Hematopoietic multipotent progenitor cell treated with erythropoietin and hydrocortisone succinate and interleukin-3 and kit ligand, for 4 days (in vitro differentiated cells): ENCODE measurements at regions not wholly inside any gene's neighbourhood (a gene's known extent, or its start where the extent isn't known, plus 50 kb on each side); places are given as distances from the start of the nearest gene placed in this dataset.
"Not testable (repeated sequence)": the region's sequence is repeated elsewhere in the genome, so short reads cannot be mapped to it uniquely, and the experiment has no call there.

Experiments used
- DNase-seq: peaks from one replicate; pipeline ENCODE4 v3.0.0-alpha.2; 2015

GRCh38 chr10:86579883-86580520, 58.4 kb upstream of the WAPL start:
- DNase-seq = no peak

DNA sequence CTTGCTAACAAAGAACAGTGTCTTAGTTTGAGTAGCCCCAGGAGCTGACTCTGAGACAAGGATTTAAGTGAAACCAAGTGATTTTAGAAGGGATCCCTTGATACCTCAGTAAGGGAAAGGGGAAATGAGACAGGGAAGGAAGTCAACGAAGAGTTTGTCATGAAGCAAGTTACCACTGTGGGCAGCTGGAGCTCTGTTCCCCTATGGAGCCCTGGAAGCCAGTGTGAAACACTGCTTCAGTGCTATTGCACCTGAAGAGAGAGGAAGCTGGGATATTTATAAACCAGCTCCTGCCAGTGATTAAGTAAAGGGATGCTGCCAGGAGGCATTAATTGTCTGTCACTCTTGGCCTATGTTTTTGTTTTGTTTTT, 58.9 kb upstream of the WAPL start:
- peak; percentile 20 for DNase-seq

DNA sequence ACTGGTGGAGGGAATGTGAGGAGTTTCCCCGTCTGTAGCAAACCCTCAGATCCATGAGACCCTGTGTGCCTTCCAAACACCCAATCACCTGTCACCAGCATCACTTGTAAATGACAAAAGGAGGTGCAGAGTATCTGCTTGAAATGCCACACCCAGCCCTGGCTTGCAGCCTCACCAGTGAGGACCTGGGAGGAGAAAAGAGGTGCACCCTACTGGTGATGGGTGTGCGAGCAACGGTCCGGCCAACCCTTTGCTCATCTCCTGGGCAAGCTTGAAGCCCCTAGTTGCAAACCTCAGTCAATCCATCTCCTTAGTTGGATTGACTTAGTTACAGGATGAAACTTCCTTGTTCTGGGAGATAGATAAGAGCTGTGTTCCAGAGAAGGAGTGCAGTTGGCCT, 62.4 kb upstream of the WAPL start:
- DNase-seq = peak; percentile 42

GRCh38 chr10:86585037-86585929, 63.7 kb upstream of the WAPL start:
- peak; percentile 85 for DNase-seq

GRCh38 chr10:86586516-86586915, 64.9 kb upstream of the WAPL start:
- DNase-seq = no peak

GRCh38 chr10:86588781-86589180, 65.6 kb upstream of the OPN4 start:
- not testable (repeated sequence) for DNase-seq

DNA sequence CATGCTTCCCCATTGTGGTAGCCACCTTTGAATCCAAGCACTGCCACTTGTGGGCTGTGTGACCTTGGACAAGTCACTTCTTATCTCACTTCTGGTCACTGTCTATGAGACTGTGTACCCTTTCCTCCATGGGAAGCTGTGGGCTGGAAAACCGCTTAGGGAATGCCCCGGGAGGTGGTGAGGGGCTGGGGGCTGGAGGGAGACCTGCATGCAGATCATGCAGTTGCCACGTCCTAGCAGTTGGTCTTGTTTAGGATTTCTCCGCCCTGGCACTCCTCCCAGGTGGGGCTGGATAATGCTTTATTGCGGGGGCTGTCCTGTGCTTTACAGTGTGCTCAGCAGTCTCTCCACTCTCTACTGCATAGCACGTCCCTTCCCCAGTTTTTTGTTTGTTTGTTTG, 62.9 kb upstream of the OPN4 start:
- DNase-seq = no peak

GRCh38 chr10:86592413-86592812, 61.9 kb upstream of the OPN4 start:
- no peak for DNase-seq

- DNase-seq = no peak
Observed at GRCh38 chr10:86594535-86594934, 59.8 kb upstream of the OPN4 start.

- no peak for DNase-seq
Observed at GRCh38 chr10:86595496-86595895, 58.9 kb upstream of the OPN4 start.

- DNase-seq = no peak
Observed at GRCh38 chr10:86596266-86596665, 58.1 kb upstream of the OPN4 start.

DNA sequence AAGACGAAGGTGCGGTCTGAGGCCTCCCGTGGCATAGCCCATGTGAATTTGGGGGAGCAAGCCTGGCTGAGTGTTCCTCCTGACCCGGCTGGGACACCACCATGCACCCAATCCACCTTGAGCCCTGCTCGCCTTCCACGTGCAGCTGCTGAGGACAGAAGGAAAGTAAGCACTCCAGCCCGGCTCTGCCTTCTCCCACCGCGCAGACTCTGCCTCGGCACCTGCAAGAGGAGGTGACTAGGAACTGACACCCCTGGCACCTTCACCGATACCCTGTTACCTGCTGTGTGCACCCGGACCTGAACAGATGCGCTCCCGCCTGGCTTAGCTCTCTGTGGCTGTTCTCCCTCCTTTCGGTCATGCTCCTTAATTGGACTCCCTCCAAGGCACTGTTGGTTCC, 57.0 kb upstream of the OPN4 start:
- DNase-seq = no peak

GRCh38 chr10:86598151-86598550, 56.2 kb upstream of the OPN4 start:
- no peak for DNase-seq

DNA sequence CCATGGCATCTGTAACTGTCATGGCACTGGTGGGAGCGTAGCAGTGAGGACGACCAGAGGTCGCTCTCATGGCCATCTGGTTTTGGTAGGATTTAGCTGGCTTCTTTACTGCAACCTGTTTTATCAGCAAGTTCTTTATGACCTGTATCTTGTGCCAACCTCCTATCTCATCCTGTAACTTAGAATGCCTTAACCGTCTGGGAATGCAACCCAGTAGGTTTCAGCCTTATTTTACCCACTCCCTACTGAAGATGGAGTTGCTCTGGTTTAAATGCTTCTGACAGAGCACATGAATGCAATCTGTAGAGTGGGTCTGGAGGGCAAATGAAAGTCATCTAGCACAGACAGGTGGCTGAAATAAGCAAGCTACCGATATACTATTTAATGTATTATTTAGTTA, 55.3 kb upstream of the OPN4 start:
- DNase-seq = no peak

DNA sequence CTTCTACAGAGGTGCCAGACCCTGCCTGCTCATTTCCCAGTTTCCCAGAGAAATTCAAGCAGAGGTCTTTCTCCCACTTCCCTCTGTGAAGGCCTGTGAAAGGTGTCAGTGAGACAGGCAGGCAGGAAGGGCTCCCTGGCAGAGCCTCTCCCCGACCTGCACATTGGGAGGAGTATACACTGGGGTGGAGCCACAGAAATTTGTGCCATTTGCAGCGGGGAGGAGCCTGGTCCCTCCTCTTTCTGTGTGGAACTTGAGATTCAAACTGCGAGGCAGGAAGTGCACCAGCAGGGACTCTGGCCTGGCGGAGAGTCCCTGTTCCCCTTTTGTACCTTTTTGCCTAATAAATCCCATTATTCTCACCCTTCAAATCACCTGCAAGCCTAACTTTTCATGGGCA, 54.6 kb upstream of the OPN4 start:
- DNase-seq = peak; percentile 36

DNA sequence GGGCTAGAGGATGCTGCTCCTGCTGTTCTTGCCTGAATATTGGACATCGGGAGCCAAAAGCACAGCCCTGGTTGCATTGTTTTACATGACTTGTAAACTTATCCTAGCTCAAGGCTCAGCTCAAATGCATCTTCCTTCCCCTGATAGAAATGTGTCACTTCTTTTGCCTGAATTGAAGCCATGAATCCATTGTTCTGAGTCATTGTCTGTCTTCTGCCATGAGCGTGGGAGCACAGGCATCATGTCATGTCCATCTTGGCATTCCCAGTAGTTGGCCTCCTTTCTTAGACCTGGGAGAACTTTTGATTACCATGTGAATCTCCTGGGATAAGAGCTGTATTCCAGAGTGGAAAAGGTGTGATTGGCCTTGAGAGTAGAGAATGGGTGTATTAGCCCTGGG, 54.1 kb upstream of the OPN4 start:
- DNase-seq = no peak

DNA sequence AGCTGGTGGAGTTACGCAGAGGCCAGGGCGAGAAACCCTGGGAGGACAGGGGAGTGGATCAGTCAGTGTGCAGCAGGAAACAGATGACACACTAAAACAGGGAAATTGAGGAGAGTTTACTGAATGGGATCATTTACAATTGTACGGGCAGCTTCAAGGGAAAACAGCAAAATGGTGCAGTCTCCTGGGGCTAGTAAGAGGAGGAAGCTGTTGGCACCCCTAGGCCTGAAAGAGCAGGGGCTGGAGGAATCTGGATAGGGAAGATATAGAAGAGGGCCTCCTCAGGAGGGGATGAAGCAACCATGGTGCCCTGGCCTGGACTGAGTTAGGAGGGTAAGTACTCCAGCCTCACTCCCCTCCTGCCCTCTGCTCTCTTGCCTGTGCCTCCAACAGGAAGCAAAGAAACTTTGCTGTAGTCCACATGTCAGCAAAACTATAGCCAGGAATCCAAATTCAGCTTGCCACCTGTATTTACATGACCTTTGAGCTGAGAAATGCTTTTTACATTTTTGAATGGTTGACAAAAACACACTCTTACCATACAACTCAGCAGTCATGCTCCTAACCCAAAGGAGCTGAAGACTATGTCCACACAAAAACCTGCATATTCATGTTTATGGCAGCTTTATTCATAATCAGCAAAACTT, 52.3 kb upstream of the OPN4 start:
- DNase-seq = no peak

DNA sequence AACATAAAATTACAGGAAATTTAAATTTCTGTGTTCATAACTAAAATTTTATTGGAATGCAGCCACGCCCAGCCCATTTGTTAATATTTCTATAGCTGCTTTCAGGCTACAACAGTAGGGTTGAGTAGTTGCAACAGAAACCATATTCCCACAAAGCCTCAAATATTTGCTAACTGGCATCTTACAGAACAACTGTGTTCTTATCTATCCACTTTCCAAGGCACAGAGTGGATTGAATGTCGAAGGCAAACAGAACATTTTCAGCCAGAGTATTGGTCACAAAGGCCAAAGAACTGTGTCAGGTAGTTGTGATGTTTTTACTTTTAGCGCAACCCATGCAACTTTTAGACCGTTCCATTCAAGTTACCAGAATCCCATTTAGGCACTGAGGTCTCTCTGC, 51.1 kb upstream of the OPN4 start:
- DNase-seq = no peak
